Stimulated activated CD4-positive, alpha-beta T cell treated with anti-CD3 and anti-CD28 coated beads, Interleukin-4, amount 100 ng/mL, for 1 hour (primary cell): ENCODE measurements at regions not wholly inside any gene's neighbourhood (a gene's known extent, or its start where the extent isn't known, plus 50 kb on each side); places are given as distances from the start of the nearest gene placed in this dataset.

Experiments used
- DNase-seq: peaks from one replicate; pipeline ENCODE4 v3.0.0-alpha.2; 2020

DNA sequence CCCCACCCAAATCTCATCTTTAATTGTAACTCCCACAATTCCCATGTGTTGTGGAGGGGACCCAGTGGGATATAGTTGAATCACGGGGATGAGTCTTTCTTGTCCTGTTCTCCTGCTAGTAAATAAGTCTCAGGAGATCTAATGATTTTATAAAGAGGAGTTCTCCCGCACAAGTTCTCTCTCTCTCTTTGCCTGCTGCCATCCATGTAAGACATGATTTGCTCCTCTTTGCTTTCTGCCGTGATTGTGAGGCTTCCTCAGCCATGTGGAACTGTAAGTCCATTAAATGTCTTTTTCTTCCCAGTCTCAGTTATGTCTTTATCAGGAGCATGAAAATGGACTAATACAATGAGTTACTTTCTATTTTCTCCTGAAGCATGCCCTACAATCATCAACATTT, 1158.5 kb downstream of the CDH18 start:
- DNase-seq, result no peak

DNA sequence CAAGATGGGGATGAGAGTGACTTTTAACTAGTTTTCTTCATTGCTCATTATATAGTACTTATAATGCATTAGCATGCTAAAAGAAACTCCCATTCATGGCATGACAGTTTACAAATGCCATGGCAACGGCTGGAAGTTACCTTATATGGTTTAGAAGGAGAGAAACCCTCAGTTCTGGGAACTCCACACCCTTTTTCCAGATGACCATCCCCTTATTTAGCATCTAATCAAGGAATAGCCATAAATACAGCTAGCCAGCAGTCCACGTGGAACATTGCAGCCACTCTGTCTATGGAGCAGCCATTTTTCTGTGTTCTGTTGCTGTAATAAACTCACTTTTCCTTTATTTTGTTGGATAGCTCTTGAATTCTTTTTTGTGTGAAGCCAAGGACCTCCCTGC, 1137.8 kb downstream of the CDH18 start:
- DNase-seq, result no peak

DNA sequence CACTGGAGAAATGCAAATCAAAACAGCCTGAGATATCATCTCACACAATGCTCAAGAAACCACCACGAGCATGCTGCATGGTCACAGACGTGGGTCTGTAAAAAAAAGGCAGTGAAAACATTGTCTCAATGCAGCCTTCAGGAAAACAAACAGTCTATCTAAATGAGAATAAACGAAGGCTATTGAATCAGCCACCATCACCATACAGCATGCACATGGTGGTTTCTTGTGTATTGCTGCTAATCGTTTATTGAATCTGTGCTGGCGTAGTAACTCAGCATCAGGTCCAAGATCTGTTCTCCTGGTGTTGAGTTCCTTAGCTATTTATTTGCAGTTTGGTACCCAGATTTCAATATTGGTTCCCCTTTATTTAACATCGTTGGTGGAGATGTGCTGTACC, 1115.0 kb downstream of the CDH18 start:
- DNase-seq, result no peak

DNA sequence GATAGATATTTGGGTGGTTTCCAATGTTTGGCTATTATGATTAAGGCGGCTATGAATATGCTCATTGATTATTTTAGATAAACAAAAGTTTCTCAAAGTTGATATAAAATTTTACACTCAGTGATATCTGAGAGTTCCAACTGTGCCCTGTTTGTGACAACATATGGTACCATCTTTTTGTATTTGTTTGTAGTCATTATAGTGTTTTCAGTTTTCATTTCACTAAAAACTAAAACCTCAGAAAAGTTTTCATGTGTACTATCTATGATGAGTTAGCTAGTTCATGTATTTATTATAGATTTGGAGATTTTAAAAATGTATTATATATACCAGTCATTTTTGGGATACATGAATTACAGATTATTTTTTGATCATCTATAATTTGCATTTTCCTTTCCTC, 1111.4 kb downstream of the CDH18 start:
- DNase-seq, result no peak

DNA sequence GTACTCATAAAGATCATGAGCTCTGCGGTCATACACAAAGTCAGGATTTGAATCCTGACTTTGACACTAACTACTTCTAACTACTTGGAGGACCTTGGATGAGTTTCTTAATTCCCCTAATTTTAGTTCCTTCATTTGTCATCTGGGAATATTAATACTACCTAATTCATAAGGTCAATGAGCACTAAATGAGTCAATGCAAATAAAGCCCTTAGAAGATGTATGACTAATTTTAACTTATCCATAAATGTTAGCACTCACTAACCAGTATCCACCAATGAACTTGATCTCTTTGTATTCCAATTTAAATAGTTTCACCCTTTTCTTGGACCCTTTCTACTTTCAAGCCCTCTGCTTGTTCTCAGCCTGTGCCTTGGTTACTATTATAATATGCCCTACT, 1106.4 kb downstream of the CDH18 start:
- DNase-seq, result no peak

DNA sequence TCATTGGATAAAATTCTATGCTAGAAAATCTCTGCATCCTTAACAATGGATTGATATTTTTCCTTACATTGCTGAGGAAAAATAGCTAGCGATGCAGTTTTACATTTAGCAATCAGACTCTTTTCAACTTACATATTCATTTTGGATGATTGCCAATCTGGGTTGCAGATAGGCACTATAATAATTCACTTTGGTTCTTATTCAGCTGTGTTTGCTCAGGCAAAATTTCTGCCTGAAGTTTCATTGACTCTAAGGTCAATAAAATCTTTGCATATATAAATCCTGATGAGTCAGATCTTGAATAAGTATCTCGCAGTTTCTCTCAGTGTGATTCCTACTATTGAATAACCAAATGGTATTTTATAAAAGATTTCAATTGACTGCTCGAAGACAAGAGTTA, 1105.8 kb downstream of the CDH18 start:
- no peak for DNase-seq

DNA sequence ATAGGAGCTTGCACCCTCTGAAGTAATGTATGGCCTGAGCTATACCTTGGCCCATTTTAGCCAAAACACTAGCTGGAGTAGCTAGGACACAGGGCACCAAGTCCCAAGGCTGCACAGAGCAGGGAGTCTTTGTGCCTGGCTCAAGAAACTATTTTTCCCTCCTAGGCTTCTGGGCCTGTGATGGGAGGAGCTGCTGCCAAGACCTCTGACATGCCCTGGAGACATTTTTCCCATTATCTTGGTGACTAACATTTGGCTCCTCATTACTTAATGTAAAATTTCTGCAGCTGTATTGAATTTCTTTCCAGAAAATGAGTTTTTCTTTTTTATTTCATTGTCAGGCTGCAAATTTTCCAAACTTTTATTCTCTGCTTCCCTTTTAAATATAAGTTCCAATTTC, 1099.2 kb downstream of the CDH18 start:
- no peak for DNase-seq

DNA sequence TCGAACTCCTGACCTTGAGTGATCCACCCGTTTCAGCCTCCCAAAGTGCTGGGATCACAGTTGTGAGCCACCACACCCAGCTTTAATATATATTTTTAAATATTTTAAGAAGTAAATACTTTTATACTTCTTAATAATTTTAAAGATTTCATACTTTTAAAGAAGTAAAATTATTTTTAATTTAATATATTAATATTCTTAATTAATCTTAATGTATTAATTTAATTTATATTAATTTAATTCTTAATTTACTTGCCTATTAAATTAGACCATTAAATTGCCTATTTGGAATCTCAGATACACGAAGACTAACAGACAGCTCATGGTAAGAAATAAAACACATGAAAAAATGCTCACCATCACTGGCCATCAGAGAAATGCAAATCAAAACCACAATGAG, 1087.4 kb downstream of the CDH18 start:
- DNase-seq, result no peak

DNA sequence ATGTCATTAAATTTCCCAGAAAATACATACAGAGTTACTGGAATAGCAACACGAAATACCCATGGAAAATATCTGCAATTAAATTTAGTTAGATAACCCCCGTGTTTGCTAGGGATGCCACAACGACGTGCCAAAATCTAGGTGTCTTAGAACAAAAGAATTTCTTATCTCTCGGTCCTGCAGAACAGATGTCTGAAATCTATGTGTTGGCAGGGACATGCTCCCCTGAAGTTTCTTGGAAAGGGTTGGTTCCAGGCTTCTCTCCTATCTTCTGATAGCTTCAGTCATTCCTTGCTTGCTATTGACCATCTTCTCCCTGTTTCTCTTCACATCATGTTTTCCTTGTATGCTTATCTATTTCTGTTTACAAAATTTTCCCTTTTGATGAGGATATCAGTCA, 1067.0 kb downstream of the CDH18 start:
- no peak for DNase-seq

DNA sequence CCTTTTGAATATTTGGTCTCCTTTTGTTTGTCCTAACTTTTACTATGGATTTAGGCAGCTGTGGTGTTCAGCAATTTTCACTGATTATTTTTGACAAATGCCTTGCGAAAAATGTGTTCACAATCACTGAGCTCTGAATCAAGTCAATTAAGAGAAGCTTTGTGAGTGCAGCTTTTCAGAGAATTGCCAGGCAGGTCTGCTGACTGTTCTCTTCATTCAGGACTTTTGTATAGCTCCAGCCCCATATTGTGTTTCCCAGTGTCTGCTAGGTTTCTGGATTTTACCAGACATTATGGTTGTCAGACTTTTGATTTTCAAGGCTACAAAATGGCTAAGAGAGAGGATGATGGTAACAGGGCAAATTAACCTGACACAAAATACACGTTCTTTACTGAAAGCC, 1055.9 kb downstream of the CDH18 start:
- no peak for DNase-seq

DNA sequence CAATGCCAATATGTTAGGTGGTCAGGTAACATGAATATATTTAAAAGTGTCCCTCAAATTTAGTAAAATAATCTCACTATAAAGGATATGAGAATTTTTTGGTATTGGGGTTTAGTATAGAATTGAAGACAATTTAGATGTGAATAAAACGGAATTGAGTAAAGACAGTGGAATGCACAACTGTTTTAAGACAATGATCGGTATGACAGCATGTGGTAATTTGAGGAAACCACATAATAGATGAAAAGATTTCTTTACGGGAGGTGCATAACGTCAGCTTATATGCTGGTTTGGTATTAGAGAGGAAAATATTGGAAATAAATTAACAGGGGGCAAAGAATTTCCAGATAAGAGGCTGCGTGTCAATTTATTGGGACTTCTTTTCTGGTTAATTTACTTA, 1043.2 kb downstream of the CDH18 start:
- DNase-seq, result no peak

DNA sequence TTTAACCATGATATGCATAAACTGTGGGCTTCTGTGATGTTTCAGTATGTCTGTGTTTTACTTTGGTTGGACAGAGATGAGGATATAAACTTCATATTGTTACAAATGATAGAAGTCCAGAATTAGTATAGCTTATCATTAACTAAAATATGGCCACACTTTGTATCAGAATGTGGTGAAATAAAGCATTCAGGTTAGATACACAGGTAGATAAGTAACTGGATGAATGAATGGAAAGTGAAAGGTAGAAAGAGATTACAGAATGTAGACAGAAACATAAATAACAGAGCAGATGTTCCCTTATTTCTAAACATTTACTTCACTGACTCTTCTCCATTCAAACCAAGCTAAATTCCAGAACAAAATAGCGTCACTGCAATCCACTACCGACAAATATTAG, 1033.8 kb downstream of the CDH18 start:
- no peak for DNase-seq

DNA sequence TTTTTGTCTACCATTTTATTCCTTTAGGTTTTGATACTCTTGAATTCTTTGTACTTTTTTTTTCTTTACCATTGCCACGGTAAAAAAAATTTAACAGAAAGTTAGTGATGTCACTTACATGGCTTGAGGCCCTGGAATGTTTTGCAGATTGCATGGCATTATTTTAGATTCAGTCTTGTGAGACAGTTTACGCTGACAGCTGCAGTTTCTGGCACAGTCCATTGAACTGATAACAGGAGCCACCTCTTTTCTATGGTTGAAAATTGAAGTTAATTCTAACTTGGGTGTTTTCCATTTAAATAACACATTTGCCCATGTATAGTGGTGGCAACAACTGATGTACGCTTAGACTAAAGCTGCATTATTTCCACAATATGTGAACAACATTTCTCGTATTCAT, 1028.5 kb downstream of the CDH18 start:
- no peak for DNase-seq

DNA sequence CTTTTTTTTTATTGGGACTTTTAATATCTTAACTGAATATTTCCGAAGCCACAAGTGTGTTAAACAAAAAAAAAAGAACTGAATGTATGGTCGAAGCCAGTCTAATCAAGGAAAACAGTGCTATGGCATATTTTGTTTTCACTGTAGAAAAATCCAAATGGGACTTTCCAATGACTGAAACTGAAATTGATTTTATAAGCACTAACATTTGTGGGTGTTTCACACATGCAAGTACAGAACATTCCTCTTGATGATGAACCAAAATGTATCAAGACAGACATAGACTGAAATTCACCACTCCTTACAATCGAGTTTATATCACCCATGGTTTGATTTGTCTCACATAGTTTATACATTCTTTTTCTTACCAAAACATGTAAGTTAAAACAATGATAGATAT, 1026.8 kb downstream of the CDH18 start:
- no peak for DNase-seq

DNA sequence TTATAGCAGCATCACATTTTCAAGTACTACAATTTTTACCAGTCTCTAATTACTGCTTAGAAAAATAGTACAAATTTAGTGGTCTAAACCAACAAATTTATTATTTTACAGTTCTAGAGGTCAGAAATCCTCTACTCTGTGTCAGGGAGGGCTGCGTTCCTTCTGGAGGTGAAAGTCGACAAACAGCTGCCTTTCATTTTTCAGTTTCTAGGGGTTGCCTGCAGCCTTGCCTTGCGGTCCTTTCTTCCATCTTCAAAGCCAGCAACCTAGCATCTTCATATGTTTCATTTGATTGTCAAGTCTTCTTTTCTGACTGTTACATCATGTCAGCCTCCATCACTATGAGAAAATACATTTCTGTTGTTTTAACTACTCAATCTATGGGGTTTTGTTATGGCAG, 1022.1 kb downstream of the CDH18 start:
- DNase-seq, result no peak

DNA sequence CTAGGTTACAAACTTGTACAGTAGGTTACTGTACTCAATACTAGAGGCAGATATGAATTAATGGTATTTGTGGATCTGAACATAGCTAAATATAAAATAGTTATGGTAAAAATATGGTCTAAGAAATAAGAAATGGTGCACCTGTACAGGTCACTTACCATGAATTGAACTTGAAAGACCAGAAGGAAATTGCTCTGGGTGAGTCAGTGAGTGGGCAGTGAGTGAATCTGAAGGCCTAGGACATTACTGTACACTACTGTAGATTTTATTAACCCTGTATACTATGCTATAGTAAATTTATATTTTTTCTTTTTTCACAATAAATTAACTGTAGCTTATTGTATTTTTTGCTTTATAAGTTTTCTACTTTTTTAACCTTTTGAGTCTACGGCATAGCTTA, 1020.4 kb downstream of the CDH18 start:
- DNase-seq, result no peak

DNA sequence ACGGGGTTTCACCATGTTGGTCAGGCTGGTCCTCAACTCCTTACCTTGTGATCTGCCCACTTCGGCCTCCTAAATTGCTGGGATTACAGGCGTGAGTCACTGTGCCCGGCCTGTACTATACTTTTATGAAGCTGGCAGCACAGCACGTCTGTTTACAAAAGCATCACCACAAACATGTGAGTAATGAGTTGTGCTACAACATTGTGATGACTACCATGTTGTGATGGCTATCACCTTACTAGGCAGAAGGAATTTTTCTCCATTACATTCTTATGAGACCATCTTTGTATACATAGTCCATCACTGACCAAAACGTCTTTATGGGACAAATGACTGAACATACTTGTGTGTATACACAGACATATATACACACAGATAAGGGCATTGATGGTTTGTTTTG, 1019.0 kb downstream of the CDH18 start:
- DNase-seq, result no peak

DNA sequence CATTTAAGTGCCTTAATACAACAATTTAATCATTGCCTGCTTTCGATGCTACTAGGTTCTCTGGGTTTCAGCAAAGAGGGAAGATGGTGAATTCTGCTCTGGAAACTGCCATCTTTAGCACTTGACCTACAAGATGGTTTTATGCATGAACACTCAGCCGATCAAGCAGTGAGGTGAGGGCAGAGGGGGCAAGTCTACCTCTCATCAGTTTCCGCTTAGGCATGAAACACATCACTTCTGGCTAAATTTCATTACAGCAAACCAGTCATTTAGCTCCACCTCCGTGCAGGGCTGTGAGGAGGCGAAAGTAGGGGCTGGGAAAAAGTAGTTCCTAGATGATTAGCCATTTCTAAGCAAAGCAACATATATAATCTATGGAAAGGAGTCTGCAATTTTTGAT, 1018.0 kb downstream of the CDH18 start:
- no peak for DNase-seq

DNA sequence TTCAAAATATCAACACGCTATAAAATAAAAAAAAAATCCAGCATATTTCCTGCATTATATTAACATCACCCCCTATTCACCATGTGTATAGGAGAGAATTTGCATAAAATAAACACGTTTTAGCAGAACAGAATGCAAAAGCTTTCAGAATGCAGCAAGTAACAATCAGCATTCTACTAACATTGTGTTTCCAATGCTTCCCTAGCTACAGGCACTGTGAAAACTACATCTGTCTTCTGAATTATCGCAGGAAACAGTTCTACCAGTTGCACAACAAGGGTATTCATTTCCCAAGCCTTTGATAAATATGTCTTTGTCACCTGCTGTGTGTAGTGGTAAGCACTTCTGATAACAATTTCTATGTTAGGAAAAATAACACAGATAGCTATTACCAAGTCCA, 1015.8 kb downstream of the CDH18 start:
- no peak for DNase-seq

DNA sequence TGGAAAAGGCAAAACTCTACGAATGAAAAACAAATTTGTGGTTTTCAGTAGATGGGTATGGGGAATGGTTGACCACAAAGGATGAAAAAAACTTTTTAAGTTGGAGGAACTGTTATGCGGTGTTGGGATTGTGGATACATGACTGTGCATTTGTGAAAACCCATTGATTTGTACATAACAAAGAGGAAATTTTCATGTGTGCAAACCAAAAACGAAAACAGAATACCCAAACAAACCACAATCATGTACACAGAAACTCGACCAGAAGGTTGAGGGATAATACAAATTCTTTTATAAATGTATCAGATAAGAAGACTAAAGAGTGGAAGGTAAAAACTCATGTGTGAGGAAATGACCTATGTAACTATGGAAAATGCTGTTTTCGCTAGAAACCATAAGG, 1012.4 kb downstream of the CDH18 start:
- DNase-seq, result no peak

DNA sequence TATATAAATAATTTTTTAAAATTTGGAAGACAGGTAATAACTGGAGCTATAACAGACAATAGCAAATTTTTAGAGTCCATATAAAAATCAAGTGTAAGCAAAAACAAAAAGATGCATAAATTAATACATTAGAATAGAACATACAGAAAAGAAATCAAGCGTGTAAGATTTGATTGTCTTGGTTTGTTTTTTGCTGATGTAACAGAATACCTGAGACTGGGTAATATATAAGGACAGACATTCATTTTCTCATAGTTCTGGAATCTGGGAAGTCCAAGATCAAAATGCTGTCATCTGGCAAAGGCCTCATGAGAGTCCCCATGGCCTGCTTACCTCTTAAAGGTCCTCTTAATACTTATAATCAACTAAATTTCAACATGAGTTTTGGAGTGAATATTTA, 1010.1 kb downstream of the CDH18 start:
- no peak for DNase-seq

DNA sequence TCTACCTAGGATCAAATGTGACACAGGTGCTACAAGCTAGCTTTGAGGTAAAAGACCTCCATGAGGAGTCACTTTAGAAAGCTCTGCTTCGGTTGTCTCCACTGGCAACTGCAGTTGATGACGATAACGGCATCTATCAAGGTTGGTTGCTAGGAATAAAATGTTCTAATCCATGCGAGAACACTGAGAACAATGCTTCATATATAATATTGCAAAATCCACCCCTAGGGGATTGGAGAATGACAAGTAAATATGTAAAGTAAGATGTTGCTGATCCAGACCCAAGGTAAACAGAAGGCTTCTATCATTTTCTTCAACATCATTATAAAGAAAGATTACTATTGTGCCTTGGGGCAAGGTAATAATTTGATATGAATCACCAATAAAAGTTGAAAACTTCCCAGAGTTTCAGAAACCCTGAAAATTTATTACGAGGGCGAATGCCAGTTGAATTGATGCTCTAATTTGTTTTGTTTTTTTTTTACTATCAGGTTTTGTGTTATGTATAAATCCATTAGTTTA, 1003.4 kb downstream of the CDH18 start:
- no peak for DNase-seq

DNA sequence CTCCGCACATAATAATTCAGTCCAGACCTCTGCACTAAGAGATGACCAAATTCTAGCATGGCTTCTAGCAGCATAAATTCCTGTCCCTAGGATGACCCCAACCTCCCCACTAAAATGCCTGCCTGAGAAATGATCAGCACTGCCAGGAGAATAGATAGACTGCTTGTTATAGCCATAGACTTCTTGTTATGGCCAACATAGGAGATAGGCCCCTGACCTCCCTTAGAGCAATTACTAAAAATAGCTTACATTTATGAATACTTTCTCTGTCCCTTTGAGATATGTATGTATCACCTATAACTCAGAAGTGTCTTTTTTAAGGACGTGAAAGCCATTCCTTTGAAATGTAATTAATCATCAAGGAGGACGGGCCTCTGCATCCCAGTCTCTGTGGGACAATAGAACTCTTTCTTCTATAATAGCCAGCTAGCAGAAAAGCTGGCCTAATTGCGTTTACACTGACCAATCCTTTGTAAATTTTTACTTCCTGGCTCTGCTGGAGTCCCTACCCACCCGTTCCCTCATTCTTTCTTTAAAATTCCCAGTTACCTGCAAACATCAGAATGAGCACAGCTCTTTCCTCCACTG, 1002.7 kb downstream of the CDH18 start:
- DNase-seq, result no peak

DNA sequence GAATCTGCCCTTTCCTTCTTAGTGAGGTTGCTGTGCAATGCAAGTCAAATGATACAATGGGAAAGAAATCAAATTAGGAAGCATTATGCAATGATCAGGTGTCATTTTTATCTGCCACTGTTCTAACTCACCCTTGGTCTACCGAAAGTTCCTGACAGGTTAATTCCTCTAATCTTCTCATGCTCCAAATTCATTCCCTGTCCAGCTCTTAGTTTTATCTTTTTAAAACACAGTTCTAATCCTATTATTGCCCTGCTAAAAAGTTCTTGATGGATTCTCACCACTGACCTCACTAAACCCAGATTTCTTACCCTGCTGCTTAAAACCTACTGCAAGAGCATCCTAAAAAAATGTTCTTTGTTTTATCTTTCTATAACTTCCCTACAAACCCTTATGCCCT, 1000.9 kb downstream of the CDH18 start:
- no peak for DNase-seq

DNA sequence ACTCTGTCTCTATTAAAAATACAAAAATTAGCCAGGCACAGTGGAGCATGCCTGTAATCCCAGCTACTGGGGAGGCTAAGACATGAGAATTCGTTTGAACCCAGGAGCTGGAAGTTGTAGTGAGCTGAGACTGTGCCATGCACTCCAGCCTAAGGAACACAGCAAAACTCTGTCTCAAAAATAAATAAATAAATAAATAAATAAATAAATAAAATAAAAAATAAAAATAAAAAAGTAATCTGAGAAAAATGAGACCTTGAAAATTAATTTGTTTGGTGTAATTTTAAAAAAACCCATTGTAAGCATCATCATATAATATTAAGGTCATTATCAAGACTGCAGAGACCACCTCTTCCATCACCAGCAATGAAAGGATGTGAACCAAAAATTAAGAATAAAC, 997.1 kb downstream of the CDH18 start:
- no peak for DNase-seq

DNA sequence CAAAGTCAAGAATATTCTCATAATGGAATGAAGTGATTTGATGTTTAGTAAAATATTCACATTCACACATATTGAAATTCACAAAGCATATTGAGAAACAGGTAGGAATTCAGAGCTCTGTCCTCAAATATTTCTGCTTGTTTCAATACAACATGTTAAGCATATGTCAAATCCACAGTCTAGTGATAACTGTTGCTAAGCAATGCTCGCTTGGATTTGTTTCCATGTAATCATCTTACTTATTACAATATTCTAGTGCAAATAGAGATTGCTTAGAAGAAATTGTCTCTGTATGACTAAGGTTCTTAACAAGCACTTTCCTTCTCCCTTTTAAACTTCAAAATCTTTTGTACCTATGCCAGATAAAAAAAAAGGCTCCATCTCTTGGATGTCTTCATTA, 995.7 kb downstream of the CDH18 start:
- no peak for DNase-seq
